Globus pallidus (tissue), 1 donor: ENCODE measurements at regions not wholly inside any gene's neighbourhood (a gene's known extent, or its start where the extent isn't known, plus 50 kb on each side); places are given as distances from the start of the nearest gene placed in this dataset.

Experiments used
- DNase-seq: peaks from one replicate; pipeline ENCODE4 v3.0.0-alpha.2; 2015; ENCODE audit warnings: low spot score

DNA sequence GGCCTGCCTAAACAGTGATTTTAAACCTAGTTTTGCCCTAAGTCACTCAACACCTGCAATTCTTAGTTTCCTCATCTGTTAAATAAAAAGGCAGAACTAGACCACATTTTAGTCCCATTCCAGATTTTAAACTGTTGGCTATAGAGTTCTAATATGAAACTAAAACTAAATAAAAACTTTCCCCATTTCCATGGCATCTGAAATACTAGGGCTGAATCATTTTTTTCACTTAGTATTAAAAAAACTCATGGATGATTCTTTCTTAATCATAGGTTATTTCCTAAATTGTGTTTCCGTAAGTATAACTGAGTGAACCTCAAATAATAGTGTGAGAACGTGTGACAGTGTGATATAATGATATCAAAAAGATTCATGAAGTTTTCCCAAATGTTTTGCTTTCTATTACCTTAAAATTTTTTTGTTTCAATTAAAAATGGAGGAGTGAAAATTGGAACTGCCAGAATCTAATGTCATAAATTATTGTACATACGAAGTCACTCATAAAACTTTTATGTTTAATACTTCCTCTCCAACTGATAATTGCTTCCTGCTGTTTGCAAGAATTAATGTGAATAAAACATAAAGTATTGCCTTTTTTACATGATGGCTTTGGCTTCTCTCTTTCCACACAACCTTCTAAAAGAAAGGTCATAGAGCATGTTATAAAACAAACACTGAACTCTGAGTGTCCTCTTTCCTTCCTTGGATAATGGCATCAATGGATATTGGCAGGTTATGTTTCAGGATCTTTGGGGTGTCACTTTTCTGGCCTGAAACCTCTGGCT, 315.1 kb upstream of the MME start:
- no peak for DNase-seq

DNA sequence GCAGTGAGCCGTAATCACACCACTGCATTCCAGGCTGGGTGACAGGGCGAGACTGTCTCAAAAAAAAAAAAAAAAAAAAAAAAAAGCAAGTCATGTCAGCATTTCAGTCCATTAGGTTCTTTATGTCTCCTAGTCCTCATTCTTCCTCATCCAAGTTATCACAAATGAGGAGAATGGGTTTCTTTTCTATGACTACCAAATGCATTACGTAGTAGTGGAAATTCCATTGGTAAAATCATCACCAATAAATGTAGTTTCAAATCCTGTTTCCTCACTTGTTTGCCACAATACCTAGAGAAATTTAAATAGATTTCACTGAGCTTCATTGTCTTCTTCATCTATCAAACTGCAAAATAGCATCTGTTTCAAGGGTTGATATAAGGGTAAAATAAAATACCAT, 317.6 kb upstream of the MME start:
- DNase-seq, result no peak

DNA sequence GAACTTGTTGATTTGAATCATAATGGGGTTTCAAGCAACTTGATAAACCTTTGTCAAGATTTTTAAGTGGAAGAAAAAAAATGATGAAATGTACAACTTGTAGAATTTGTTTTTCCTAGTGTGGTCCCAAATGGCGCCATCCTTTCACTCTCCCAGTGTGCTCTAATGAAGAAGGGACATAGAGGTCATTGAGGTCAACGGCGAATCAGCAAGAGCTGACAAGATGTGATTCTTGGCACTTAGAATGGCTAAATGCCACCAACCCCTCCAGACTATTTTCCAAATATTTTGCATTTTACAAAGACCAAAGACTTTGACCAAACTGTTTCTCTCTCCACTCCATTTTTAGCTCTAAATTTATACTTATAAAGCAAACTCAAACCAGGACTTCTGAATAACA, 320.2 kb upstream of the MME start:
- no peak for DNase-seq

DNA sequence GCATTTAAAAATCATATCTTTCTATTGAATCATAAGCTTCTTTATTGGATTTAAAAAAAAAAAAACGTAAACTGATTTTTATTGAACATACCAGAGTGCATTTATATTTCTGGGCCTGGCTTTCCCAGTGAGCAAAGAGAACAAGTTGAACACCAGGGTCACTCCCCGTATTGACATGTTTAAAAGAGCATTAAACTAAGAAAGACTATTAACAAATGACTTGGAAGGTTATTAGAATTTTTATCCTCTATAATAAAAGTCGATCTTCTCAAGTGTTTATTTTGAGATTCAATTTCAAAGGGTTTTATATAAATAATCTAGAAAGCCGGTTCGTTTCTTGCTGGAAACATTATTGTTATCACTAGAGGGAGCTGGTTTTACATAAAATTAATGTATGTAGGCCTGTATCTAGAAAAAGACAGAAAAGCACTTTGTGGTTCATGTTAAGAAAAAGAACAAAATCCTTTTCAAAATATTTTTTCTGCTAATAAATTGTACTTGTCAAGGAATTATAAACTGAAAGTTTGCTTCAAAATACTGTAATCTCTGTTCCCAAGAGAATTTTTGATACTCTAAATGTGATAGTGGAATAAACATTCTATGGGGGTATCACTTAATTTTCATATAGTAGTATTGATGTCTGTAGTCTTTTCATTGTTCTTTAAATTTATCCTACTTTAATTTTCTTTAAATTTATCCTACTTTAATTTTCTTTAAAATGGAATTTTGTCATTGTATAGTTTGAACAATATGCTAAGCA, 321.8 kb upstream of the MME start:
- peak; percentile 14 for DNase-seq

DNA sequence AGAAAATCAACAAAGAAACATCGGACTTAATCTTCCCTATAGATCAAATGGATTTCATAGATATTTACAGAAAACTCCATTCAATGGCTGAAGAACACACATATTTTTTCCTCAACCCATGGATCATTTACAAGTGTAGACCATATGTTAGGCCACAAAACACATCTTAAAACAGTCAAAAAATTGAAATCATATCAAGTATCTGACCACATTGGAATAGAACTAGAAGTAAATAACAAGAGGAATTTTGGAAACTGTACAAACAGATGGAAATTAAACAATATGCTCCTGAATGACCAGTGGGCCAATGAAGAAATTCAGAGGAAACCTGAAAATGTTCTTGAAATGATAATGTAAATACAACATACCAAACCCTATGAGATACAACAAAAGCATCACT, 323.1 kb upstream of the GPR149 start:
- DNase-seq, result no peak

DNA sequence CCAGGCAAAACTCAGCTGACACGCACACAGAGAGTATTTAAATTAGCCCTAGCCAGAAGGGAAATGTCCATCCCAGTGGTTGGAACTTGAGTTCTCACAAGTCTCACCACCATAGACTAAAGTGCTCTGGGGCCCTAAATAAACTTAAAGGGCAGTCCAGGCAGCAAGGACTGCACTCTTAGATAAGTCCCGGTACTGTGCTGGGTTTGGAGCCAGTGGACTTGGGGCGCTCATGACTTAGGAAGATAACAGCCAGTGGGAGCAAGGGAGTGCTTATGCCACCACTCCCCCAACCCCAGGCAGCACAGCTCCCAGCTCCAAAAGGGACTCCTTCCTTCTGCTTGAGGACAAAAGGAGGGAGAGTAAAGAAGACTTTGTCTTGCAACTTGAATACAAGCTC, 319.5 kb upstream of the GPR149 start:
- DNase-seq, result no peak

DNA sequence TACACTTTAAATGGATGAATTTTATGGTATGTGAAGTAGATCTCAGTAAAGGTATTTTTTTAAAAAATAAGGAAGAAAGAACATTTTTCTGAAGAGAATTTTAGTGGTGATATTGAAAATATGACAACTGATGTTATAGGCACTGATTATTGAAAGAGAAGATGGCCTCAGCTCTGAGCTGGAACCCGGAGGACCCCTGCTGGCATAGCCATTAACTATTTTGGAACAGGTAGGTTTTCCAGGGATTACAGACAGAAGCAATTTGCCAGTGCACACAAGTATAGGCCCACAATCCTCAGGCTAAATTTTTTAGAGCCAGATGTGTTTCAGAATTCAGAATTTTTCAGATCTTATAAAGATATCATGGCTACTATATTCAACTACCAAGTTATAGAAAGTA, 315.9 kb upstream of the GPR149 start:
- DNase-seq, result no peak

DNA sequence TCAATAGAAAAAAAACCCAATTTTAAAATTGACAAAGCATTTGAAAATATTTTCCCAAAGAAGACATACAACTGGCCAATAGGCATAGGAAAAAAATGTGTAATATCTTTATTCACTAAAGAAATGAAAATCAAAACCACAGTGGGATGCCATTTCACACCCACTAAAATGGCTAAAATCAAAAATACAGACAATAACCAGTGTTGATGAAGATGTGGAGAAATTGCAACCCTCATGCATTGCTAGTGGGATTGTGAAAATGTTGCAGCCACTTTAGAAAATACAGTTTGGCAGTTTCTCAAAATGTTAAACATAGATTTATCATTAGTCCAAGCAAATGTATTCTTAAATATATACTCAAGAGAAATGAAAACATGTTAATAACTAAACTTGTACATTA, 315.1 kb upstream of the GPR149 start:
- DNase-seq, result no peak

DNA sequence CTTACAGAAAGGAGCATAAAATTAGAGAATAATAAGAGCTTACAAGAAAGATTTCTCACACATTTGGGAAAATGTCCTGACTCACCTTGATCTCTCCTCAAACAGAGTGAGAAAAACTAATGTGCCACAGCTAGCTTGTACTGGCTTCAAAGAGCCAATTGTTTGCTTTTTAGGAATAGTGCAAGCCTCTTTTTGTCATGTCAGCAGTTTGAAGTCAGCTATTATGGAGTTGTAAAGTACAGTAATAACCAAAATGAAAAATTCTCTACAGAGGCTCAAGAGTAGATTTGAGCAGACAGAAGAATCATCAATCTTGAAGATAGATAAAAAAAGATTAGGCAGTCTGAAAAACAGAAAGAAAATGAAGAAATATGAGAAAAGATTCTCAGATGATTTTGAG, 313.4 kb upstream of the GPR149 start:
- DNase-seq, result no peak

DNA sequence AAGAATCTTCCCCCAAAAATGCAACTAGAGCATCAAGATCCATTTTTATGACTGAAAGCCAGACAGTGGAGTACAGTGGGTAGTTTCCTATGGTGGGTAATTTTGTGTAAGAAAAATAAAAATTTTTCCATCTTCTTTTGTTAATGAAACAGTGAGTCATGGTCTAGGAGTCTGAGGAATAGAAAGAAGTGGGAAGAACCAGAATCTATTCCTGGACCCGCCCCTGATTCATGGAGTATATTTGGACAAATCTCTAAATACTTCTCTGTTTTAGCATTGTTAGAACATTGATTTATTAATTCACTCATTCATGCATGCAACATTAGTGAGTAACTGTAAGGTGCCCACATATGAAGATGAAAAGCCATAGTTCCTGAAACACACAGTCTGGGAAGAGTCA, 304.5 kb upstream of the GPR149 start:
- DNase-seq, result no peak

DNA sequence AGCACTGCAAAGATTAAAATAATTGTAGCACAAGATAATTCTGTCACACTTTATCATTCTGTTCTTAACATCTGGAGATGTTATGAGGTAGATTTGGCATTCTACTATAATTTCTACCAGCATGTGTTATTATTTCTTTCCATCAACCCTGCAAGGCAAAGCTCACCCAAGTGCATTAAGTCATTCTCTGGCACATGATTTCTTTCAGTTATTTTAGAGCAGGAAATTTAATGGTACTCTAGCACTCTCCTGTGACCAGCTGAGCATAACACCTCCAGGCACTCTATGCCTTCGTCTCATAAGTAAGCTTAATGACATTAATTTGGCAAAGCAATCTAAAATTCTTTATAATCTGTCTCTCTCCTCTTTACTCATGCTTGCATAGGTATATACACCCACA, 300.2 kb upstream of the GPR149 start:
- DNase-seq, result no peak

DNA sequence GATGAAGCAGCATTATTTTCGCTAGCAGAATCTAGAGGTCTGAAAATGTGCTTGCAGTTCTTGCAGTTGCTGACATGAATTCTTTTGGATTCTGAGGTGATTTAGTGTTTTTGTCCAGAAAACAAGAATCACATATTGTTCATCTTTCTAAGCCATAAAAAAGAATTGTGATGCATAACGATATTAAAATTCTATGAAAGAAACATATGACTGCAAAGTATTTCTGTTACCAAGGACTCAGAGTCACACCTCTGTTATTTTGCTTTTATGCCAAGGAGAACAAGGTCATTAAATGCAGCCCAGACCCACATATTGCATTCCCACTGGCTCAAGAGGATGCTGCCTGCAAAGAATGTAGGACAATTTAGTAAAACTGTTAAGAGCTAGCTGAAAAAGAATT, 299.8 kb upstream of the GPR149 start:
- DNase-seq, result no peak

DNA sequence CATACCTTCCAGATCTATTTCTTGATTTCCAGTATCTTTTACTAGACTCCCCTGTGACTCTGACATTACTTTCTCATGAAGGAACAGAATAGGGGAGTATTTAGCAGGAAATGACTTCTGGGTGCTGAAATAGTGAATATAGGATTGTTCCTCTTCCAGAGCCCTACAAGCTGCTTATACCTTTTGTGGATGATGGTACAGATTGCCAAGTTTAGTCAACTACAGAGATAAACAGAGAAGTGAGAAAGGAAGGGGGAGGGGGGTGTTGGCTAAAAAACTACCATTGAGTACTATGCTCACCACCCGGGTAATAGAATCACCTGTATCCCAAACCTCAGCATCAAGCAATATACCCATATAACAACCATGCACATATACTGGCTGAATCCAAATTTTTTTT, 298.3 kb upstream of the GPR149 start:
- DNase-seq, result no peak

DNA sequence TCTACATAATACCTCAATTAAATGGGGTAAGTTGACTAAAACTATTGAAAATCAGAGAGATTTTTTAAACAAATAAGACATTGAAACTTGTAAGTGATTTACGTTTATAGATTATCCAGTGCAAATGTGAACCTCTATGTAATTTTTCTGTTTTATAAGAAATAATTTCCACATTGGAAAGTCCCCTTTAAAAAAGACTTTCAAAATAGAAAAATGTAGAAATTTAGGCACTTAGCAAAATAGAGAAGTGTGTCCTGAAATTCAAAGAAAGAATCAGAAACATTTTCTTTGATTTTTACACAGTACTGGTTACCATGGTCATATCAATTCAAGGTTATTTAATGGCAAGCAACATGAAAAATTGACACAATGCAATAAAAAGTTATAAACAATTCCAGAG, 290.9 kb upstream of the GPR149 start:
- DNase-seq, result no peak

DNA sequence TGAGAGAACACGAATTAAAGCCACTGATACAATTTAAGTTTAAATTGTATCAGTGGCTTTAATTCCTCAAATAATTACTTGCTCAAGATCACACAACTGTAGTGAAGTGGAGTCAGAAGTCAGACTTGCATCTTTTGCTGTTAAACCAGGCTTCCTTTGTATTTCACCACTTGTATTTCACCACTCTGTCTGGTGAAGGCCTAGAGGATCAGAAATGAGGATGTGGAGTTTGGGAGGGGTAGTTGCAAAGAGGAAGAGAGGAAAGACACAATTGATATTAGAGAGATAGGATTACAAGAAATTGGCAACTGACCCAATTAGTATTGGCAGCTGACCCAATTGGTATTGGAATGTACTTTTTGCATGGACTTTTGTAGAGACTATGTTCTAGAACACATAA, 288.1 kb upstream of the GPR149 start:
- no peak for DNase-seq

DNA sequence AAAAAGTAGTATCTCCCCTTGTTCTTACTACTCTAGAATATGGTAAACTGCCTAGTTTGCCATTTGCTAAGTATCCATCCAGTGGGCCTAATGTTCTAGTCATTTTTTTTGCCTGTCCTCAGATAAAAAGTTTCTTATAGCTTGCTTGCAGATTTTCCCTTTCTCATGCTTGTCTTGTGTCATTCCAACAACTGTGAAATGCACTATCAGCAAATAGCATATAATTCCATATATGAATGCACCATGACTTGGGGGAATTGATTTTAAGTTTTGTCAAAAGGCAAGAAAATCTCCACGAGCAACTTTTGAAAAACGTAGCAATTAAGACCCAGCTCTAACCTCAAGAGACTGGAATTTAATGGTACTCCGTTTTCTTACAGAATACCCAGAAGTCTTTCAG, 286.2 kb upstream of the GPR149 start:
- no peak for DNase-seq

DNA sequence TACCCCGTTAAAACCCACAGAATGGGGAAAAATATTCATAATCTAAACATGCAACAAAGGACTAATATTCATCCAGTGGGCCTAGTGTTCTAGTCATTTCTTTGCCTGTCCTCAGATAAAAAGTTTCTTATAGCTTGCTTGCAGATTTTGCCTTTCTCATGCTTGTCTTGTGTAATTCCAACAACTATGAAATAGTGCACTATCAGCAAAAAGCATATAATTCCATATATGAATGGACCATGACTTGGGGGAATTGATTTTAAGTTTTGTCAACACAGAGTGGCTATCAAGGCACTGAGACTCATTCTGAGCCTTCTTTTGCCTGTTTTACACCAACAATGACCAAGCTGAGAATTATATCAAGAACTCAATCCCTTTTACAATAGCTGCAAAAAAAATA, 278.6 kb upstream of the GPR149 start:
- DNase-seq, result no peak

DNA sequence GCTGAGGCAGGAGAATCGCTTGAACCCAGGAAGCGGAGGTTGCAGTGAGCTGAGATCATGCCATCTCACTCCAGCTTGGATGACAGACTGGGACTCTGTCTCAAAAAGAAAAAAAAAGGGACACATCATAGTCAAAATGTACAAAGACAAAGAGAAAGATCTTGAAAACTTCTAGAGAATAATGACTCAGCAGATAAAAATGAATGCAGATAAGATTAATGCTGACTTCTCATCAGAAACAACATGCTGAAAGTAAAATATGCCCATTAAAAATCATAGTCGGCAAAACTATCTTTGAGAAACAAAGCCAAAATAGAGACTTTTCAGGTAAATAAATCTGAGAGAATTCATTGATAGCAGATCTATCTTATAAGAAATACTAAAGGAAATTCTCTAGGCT, 271.1 kb upstream of the GPR149 start:
- no peak for DNase-seq

DNA sequence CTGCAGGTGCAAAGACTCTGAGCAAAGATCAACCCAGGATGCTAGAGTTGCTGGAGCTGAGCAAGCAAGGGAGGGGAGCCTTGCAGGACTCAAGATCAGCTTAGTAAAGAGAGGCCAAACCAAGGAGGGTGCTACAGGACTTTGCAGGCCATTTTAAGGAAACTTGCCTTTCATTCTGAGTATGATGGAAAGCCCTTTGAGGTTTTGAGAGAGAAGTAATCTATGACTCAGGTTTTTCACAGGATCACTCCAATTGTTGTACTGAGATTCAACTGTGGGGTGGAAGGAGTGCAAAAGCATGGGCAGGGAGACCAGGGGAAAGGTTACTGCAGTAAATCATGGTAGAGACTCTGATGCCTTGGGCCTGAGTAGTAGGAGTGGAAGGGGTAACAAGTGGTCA, 260.4 kb upstream of the GPR149 start:
- no peak for DNase-seq

DNA sequence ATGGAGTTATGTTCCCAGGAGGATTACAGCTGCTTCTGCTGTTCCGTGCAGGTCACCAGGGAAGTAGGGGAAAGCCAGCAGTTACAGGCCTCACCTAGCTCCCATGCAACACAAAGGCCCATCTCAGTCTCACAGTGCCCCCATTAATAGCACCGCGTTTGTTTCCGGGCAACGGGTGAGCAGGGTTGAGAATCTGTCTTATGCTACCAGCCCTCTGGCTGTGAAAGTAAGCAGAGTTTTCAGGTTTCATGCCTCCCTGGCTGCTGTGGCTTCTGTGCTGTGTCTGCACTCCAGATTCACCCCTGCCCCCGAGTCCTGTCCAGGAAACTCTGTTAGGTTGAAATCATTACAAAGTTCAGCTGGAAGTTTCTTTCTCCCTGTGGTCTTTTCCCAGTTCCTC, 254.4 kb upstream of the GPR149 start:
- no peak for DNase-seq

DNA sequence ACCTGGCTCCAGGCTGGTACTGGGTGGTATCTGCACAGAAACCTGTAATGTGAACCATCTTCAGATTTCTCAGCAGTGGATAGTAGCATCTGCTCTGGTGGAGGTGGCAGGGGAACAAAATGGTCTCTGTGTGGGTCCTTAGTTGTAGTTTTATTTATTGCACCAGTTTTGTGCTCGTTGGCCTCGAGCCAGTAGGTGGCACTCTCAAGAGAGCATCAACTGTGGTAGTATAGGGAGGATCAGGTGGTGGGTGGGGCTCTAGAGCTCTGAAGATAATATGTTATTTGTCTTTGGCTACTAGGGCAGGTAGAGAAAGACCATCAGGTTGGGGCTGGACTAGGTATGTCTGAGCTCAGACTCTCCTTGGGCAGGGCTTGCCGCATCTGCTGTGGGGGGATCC, 254.0 kb upstream of the GPR149 start:
- DNase-seq, result no peak

DNA sequence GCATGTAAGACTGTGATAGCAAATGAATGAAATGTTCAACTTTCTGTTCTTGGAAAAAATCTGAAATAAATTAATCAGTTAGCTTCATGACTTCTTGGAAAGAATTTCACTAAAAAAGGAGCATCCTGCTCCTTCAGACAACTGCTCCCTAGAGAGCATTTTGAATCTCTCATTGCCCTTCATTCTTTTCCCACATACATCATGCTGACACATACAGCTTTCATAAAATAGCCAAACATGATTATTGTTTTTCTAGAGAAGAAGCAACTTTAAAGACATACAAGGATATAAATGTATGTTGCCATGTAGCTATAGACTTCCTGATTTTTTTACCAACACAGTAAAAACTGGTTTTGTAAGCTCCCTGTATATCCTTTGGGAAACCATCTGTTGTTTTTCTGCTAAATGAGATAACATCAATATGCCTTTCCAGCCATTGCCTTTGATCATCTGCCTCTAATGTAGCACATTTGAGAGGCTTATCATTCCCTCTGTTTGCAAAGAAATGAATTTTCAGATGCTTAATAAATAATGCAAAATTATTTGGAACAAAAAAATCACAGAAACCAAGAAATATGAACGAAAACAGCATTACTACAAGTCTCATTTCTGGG, 248.2 kb upstream of the GPR149 start:
- no peak for DNase-seq

DNA sequence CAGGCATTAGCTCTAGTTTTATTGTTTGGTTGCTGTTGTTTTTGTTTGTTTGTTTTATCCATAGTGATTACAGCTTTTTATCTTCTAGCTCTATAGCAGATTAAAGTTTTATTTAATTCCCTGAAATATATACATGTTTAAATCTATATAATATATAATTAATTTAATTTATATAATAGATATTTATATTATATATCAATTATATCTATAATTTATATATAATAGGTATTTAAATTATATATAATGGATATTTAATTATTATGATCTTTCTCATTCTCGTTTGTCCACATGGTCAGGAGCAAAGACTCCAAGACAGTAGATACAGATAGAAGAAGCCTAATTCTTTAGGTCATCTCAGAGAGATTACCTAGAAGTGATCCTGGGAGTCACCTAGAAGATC, 238.8 kb upstream of the GPR149 start:
- DNase-seq, result no peak
